ENCODE measurements at regions not wholly inside any gene's neighbourhood (a gene's known extent, or its start where the extent isn't known, plus 50 kb on each side); places are given as distances from the start of the nearest gene placed in this dataset.
"Not testable (repeated sequence)": the region's sequence is repeated elsewhere in the genome, so short reads cannot be mapped to it uniquely, and the experiment has no call there.

DNA sequence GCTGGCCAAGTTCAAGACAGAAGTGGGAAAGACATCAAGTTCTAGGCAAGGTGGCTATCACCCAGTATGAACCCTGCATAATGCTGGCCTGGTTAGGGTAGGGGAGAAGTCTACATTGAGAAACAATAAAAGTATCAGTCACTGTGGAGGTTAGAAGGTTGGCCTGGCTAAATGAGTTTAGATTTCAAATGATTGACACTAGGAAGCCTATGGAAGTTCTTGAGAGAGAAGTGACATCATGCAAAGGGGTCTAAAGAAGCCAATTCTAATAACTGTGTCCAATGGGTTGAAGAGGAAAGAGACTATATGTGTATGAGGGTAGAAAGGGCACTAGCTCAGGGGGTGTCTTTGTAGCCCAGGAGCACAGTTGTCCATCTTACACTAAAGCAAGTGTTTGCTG is 98.5 kb upstream of the MBIP start:
- ATAC-seq = no peak
- no peak for DNase-seq (ENCODE audit: low spot score)

DNA sequence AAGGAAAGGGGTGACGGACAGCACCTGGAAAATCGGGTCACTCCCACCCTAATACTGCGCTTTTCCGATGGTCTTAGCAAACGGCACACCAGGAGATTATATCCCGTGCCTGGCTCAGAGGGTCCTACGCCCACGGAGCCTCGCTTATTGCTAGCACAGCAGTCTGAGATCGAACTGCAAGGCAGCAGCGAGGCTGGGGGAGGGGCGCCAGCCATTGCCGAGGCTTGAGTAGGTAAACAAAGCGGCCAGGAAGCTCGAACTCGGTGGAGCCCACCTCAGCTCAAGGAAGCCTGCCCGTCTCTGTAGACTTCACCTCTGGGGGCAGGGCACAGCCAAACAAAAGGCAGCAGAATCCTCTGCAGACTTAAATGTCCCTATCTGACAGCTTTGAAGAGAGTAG is 91.5 kb upstream of the MBIP start:
- not testable (repeated sequence) for DNase-seq (ENCODE audit: low spot score); ATAC-seq

DNA sequence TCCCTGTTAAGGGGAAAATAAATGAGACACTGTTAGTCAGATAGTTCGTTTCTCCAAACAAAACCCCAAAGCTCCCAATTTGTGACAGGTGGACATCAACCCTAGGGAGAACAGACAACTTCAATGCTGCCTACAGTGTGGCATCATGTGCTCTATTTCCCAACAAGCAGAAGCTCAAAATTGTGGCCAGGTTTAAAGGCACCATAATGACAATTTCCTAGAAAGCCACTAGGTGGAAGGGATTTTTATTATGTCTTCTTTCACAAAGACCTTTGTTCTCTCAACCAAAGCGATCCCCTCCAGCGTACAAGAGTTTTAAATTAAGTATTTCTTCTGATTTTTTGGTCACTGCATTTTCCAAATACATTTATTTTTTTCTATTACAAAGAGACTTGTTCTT is 88.0 kb upstream of the MBIP start:
- DNase-seq (ENCODE audit: low spot score) (no peak), ATAC-seq (peak; percentile 57)

DNA sequence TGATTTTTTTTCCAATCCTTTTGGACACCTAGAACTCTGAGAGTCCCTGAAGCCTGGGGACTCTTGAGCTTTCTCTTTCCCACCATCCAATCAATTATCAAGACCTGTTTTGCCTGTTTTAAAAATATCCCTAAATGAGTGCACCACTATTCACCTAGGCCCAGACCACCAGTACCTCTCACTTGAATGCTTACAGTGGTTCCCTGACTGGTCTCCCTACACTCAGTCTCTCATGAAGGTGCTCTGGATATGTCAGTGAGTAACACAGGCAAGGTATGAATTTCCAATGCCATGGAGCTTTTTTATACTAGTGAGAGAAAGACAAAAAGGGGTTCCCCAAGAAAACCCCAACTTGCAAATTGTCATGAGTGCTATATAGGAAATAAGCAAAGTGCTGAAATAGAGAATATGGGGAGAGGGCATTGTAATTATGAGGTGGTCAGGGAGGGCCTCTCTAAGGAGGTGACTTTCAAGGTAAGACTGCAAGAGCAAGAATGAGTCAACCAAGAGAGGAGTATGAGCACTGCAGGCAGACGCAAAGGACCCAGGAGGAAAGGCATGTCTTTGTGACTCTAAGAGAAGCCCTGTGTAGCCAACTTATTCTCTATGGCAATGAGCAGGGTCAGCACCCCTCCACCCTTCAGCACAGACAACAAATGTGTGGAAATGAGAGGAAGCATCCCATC is 85.3 kb upstream of the MBIP start:
- ATAC-seq (no peak), DNase-seq (ENCODE audit: low spot score) (no peak)

DNA sequence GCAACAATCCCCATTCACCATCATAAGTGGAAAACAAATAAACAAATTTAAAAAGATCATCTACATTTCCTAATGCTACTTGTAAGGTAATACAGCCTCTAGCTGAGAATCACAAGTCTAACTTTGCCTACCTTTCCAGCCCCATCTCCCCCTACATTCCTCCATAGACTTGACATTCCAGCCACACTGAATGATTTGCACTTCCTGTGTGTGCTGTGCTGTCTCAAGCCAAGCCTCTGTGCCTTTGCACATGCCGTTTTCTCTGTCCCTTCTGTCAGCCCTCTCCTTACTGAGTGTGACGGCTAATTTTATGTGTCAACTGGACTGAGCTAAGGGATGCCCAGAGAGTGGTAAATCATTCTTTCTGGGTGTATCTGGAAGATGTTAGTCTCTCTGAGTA is 82.4 kb upstream of the MBIP start:
- no peak for DNase-seq (ENCODE audit: low spot score)
- no peak for ATAC-seq

DNA sequence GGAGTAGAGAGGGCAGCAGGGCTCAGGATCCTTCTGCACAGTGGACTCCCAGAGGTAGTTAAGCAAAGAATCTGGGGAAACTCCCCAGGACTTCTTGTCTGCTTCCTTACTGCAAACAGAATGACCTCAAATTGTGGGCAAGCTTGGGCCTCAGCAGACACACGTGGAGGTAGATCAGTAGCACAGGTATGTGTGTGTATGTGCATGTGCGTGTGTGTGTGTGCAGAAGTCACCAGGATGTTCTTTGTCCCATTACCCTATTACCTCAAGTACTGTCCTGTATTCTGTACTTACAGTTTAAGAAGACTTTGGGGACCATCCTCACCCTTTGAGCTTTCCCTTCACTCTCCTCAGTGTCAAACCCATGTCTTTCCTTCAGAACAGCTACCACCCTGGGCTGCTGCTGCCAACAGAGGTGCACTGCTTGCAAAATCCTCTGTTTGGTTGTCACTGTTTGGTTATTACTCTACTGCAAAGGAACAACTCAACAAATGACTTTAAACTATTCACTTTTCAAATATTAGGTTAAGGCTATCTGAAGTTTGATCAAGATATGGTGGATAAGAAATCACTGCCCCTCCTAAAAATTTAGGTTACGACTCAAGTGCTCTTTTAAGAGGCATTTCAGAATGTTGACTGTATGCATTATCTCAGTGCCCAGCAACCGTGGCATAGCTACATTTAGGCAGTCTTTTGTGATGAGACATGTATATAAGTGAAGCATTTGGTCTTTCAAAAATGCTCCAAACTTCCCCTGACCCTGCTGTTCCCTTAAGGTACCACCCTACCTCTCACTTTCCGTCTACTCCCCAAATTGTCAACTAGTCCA is 78.2 kb upstream of the MBIP start:
- ATAC-seq (peak; percentile 83), DNase-seq (ENCODE audit: low spot score) (no peak)

DNA sequence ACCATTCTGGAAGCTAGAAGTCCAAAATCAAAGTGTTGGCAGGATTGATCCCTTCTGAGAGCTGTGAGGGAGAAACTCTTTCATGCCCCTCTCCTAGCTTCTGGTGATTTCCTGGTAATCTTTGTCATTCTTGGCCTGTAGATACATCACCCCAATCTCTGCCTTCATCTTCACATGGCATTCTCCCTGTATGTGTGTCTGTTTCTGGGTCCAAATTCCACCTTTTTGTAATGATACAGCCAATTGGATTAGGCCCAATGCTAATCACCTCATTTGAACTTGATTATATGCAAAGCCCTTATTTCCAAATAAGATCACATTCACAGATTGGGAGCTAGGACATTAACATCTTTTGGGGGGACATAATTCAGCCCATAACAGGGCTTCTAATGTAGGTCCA is 76.9 kb upstream of the MBIP start:
- ATAC-seq (peak; percentile 55), DNase-seq (ENCODE audit: low spot score) (no peak)

DNA sequence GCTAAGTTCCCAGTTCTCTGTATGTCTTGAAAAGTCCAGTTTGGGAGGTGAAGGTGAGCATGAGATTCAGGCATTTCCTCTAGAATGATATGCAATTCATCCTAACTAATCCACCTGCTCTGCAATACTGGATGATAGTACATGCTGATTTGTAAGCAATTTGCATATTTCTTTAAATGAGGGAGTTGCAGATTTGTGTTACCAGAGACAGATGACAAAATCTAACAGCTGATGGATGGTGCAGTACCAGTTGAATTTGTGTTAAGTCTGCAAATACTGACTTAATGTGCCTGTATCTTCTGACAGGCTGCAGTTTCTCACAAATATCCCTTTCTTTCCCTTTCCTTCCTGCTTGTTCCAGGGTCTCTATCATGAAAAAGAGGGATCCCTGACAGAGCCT is 76.4 kb upstream of the MBIP start:
- ATAC-seq (no peak), DNase-seq (ENCODE audit: low spot score) (no peak)

DNA sequence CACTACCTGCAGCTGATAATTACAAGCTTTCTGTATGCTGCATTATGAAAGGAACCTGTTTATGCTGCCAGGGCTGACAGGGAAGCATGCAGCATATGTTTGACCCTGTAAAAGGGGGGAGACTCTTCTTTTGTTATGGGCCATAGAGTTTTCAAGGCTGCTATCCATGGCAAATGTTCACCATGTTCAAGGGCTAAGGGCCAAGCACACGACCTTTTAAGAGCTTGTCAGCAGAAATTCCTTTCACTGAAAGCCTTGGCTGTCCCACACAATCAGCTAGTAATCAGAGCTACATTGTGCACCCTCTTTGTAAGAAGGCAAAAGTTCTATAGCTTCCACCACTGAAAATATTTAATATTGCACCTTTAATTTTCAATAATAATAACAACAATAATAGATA is 74.2 kb upstream of the MBIP start:
- DNase-seq (ENCODE audit: low spot score) (no peak), ATAC-seq (no peak)

DNA sequence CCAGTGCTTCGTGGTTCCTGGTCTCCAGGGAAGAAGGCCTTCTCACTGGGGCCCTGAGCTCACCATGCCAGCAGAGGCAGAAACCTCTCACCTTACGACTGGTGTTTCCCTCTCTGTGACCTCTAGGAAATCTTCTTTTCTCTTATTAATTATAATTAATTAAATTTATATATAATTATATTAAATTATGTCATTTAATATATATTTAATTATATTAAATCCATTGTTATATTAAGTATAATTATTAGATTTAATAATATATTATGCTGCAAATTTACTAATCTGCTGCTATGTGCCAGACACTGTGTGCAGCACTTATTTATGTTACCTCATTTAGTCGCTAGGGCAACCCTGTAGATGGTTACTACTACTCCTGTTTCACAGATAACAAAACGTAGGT is 70.3 kb upstream of the MBIP start:
- no peak for ATAC-seq
- DNase-seq (ENCODE audit: low spot score) = no peak

DNA sequence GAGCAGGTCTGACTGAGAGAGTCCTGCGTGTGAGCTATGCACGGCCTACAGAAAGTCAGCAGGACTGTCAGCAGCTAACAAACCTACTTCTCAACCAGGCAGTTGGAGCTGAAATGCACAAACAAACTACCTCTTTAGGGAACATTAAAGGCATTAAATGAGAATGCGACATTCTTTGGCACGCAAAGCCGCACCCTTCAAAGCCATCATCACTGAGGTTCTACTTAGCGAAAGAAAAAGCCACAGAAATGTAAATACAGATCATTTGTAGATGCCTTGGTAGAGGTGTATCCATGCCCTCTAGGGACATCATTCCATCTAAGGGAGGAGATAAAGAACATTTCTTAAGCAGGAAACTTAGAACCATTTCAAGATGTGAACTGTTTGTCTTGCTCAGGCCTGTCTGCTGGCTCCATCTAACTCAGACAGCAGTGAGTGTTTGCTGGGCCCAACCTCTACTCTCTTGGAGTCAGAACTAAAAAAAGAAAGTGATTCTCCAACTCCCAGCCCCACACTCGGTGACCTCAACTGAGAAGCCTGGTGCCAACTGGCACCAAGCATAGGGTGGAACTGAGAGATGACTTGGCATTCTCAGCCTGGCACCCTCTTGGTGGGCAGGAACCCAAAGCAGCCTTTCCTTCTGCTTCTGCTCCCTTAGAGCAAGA is 63.5 kb upstream of the MBIP start:
- DNase-seq (ENCODE audit: low spot score) (no peak), ATAC-seq (peak; percentile 67)

DNA sequence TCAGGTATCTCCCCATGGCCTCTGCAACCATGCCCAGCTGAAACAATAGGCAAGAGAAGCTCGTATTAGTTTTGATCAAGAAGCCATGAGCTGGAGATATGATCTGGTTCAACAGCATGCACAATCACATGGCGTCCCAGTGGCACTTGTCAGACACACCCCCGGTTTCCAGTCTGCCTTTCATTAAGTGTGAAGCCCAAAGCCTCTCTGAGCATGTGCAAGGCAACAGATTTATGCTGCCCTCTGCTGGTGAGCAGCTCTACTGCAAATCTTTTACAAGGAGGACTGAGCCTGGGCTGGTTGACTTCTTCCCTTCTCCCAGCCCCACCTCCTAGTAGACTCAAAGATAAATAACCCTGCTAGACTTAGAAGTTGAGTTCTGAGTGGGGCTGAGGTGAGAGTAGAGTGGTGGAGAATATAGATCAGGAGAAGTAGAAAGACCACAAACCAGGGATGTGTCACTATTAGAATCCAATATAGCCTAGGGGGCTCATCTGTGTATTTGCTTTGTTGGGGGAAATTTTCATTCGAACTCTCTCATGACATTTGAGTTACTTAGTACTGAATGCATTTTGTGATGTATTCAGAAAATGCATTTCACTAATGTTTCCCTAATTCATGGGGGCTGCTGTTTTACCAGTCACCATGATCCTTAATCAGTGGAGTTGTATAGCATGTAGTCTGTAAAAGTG is 53.7 kb upstream of the MBIP start:
- DNase-seq (ENCODE audit: low spot score) (peak; percentile 79), ATAC-seq (peak; percentile 100)
